HG03565 (cell line): ENCODE measurements at regions not wholly inside any gene's neighbourhood (a gene's known extent, or its start where the extent isn't known, plus 50 kb on each side); places are given as distances from the start of the nearest gene placed in this dataset.
"Not testable (repeated sequence)": the region's sequence is repeated elsewhere in the genome, so short reads cannot be mapped to it uniquely, and the experiment has no call there.

Source experiments
- ATAC-seq: cut with Tn5 transposase; IDR thresholded peaks from one replicate; pipeline ENCODE4 v1.9.1; 2021; ENCODE audit warnings: mild to moderate bottlenecking, moderate library complexity; ENCODE audit not compliant: unreplicated experiment

- ATAC-seq = no peak
Observed at GRCh38 chr2:67895227-67895941, 167.4 kb downstream of the C1D start.

- ATAC-seq = no peak
Observed at GRCh38 chr2:67896076-67896475, 166.7 kb downstream of the C1D start.

GRCh38 chr2:67896476-67896875 lies 166.3 kb downstream of the C1D start:
- ATAC-seq = no peak

GRCh38 chr2:67898595-67898994 lies 164.2 kb downstream of the C1D start:
- ATAC-seq = no peak

GRCh38 chr2:67899187-67899586 lies 163.6 kb downstream of the C1D start:
- ATAC-seq = no peak

GRCh38 chr2:67900826-67901225 lies 162.0 kb downstream of the C1D start:
- no peak for ATAC-seq

- no peak for ATAC-seq
Observed at GRCh38 chr2:67904566-67904965, 158.2 kb downstream of the C1D start.

- no peak for ATAC-seq
Observed at GRCh38 chr2:67904966-67905365, 157.8 kb downstream of the C1D start.

- ATAC-seq = not testable (repeated sequence)
Observed at GRCh38 chr2:67906547-67906946, 156.3 kb downstream of the C1D start.

GRCh38 chr2:67917332-67918054 lies 145.3 kb downstream of the C1D start:
- ATAC-seq = no peak

- no peak for ATAC-seq
Observed at GRCh38 chr2:67918471-67918870, 144.3 kb downstream of the C1D start.

GRCh38 chr2:67919490-67919889 lies 143.3 kb downstream of the C1D start:
- no peak for ATAC-seq

- no peak for ATAC-seq
Observed at GRCh38 chr2:67922080-67922785, 140.6 kb downstream of the C1D start.

GRCh38 chr2:67923696-67924095 lies 139.1 kb downstream of the C1D start:
- ATAC-seq = no peak

- no peak for ATAC-seq
Observed at GRCh38 chr2:67927501-67927900, 135.3 kb downstream of the C1D start.

- ATAC-seq = no peak
Observed at GRCh38 chr2:67930156-67930555, 132.6 kb downstream of the C1D start.

- no peak for ATAC-seq
Observed at GRCh38 chr2:67936969-67937368, 125.8 kb downstream of the C1D start.

- no peak for ATAC-seq
Observed at GRCh38 chr2:67938053-67938452, 124.8 kb downstream of the C1D start.

GRCh38 chr2:67945056-67945455 lies 117.7 kb downstream of the C1D start:
- no peak for ATAC-seq

- ATAC-seq = no peak
Observed at GRCh38 chr2:67945940-67946339, 116.9 kb downstream of the C1D start.

GRCh38 chr2:67948057-67948456 lies 114.7 kb downstream of the C1D start:
- no peak for ATAC-seq

- no peak for ATAC-seq
Observed at GRCh38 chr2:67948506-67948905, 114.3 kb downstream of the C1D start.
